ENCODE measurements at regions not wholly inside any gene's neighbourhood (a gene's known extent, or its start where the extent isn't known, plus 50 kb on each side); places are given as distances from the start of the nearest gene placed in this dataset.

GRCh38 chr5:124332273-124332672, 414.2 kb downstream of the ZNF608 start:
- no peaks in the 10 kb centered on the region for H3K27me3 Mint-ChIP-seq

DNA sequence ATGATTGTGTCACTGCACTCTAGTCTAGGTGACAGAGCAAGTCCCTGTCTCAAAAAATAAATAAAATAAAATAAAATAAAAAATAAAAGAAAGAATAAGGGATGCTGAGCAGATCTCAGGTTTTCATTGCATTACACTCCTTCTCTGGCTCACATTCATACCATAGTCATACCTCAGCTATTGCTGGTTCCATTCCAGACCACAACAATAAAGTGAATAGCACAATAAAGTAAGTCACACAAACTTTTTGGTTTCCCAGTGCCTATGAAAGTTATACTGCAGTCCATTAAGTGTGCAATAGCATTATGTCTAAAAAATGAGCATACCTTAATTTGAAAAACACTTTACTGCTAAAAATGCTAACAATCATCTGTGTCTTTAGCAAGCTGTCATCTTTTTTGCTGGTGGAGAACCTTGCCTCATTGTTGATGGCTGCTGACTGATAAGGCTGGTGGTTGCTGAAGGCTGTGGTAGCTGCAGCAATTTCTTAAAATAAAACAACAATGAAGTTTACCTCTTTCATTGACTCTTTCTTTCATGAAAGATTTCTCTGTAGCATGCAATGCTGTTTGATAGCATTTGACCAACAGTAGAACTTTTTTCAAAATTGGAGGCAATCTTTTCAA, 415.7 kb downstream of the ZNF608 start:
- Mint-ChIP-seq H3K9me3 (ENCODE audit: low read depth) (peaks cover 14% of the 10 kb centered on the region), H3K4me3 (ENCODE audit: low read depth) (no peak overlapping the region), H3K36me3 (ENCODE audit: insufficient read depth) (peaks cover 1% of the 10 kb centered on the region), H3K4me1 (ENCODE audit: low read depth) (no peaks in the 10 kb centered on the region), H3K27ac (no peak overlapping the region), H3K27me3 (no peaks in the 10 kb centered on the region)
- TF ChIP-seq CTCF (IDR thresholded peaks at IDR 0.05; ENCODE audit: unreplicated experiment), result no peak
- no peak for DNase-seq (ENCODE audit: low spot score, unreplicated experiment)

More at GRCh38 chr5:124332273-124332672, 414.2 kb downstream of the ZNF608 start:
- no peaks in the 10 kb centered on the region for H3K4me1 Mint-ChIP-seq (ENCODE audit: low read depth)
- H3K9me3 Mint-ChIP-seq (ENCODE audit: low read depth), result peaks cover 14% of the 10 kb centered on the region
- H3K4me3 Mint-ChIP-seq (ENCODE audit: low read depth), result no peak overlapping the region
- H3K27ac Mint-ChIP-seq, result no peak overlapping the region
- DNase-seq (ENCODE audit: low spot score, unreplicated experiment), result no peak
- peaks cover 1% of the 10 kb centered on the region for H3K36me3 Mint-ChIP-seq (ENCODE audit: insufficient read depth)
- TF ChIP-seq CTCF (IDR thresholded peaks at IDR 0.05; ENCODE audit: unreplicated experiment), result no peak

GRCh38 chr5:124328201-124328600, 418.2 kb downstream of the ZNF608 start:
- TF ChIP-seq CTCF (IDR thresholded peaks at IDR 0.05; ENCODE audit: unreplicated experiment), result no peak
- Mint-ChIP-seq H3K27me3 (no peaks in the 10 kb centered on the region), H3K36me3 (ENCODE audit: insufficient read depth) (peaks cover 1% of the 10 kb centered on the region), H3K4me1 (ENCODE audit: low read depth) (no peaks in the 10 kb centered on the region), H3K4me3 (ENCODE audit: low read depth) (no peak overlapping the region), H3K27ac (no peak overlapping the region), H3K9me3 (ENCODE audit: low read depth) (peaks cover 16% of the 10 kb centered on the region)
- no peak for DNase-seq (ENCODE audit: low spot score, unreplicated experiment)

DNA sequence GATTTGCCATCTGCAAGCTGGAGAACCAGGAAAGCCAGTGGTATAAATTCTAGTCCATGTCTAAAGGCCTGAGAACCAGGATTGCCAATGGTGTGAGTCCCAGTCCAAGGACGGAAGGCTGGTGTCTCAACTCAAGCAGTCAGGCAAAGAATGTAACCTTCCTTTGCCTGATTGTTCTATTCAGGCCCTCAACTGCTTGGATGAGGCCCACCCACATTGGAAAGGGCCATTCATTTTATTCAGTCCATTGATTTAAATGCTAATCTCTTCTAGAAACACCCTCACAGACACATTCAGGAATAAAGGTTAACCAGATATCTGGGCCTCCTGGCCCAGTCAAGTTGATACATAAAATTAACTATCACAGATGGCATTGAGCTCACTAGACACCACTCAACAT, 427.8 kb downstream of the ZNF608 start:
- no peak overlapping the region for H3K4me3 Mint-ChIP-seq (ENCODE audit: low read depth)
- peaks cover 1% of the 10 kb centered on the region for H3K4me1 Mint-ChIP-seq (ENCODE audit: low read depth)
- no peak for DNase-seq (ENCODE audit: low spot score, unreplicated experiment)
- TF ChIP-seq CTCF (IDR thresholded peaks at IDR 0.05; ENCODE audit: unreplicated experiment), result no peak
- no peaks in the 10 kb centered on the region for H3K9me3 Mint-ChIP-seq (ENCODE audit: low read depth)
- no peak overlapping the region for H3K27ac Mint-ChIP-seq
- no peaks in the 10 kb centered on the region for H3K36me3 Mint-ChIP-seq (ENCODE audit: insufficient read depth)
- no peaks in the 10 kb centered on the region for H3K27me3 Mint-ChIP-seq

- Mint-ChIP-seq H3K4me1 (ENCODE audit: low read depth) (peaks cover 1% of the 10 kb centered on the region), H3K27ac (no peak overlapping the region), H3K36me3 (ENCODE audit: insufficient read depth) (no peaks in the 10 kb centered on the region), H3K27me3 (no peaks in the 10 kb centered on the region), H3K4me3 (ENCODE audit: low read depth) (no peak overlapping the region), H3K9me3 (ENCODE audit: low read depth) (no peaks in the 10 kb centered on the region)
- no peak for DNase-seq (ENCODE audit: low spot score, unreplicated experiment)
- no peak for TF ChIP-seq CTCF (IDR thresholded peaks at IDR 0.05; ENCODE audit: unreplicated experiment)
These were observed 429.0 kb downstream of the ZNF608 start for GRCh38 chr5:124317451-124317850.
